Small intestine (tissue), 7 donors: ENCODE measurements at regions not wholly inside any gene's neighbourhood (a gene's known extent, or its start where the extent isn't known, plus 50 kb on each side); places are given as distances from the start of the nearest gene placed in this dataset.
"Not testable (repeated sequence)": the region's sequence is repeated elsewhere in the genome, so short reads cannot be mapped to it uniquely, and the experiment has no call there.

Experiments used
- DNase-seq, 2 donors: peaks; one replicate each; pipeline versions ENCODE4 v3.0.0 to v3.0.0-alpha.2; 2013
- FAIRE-seq: peaks from 2 replicates; lab custom pipeline; 2012; peaks lifted over from hg19 to GRCh38; lab: Jason Lieb, UNC
- H3K27ac ChIP-seq, 3 donors: one replicate each; pipeline ENCODE4 v1.5.1; 2013; ENCODE audit warnings: low read length in 2 of 3, mild to moderate bottlenecking in 2 of 3, control low read depth in 1 of 3, inconsistent platforms in 1 of 3, low read depth in 1 of 3, moderate library complexity in 1 of 3
- H3K27me3 ChIP-seq, 3 donors: one replicate each; pipeline ENCODE4 v1.6.1; 2013; ENCODE audit warnings: low read length in 3 of 3, inconsistent platforms in 1 of 3; ENCODE audit not compliant: control insufficient read depth in 3 of 3, insufficient read depth in 3 of 3
- H3K36me3 ChIP-seq, 3 donors: one replicate each; pipeline ENCODE4 v1.6.1; 2013; ENCODE audit warnings: low read length in 3 of 3, inconsistent platforms in 1 of 3, low read depth in 1 of 3, mild to moderate bottlenecking in 1 of 3, moderate library complexity in 1 of 3; ENCODE audit not compliant: control insufficient read depth in 3 of 3, insufficient read depth in 2 of 3
- H3K4me1 ChIP-seq, 3 donors: one replicate each; pipeline ENCODE4 v1.6.1; 2013; ENCODE audit warnings: low read length in 2 of 3, inconsistent platforms in 1 of 3, low read depth in 1 of 3, mild to moderate bottlenecking in 1 of 3, moderate library complexity in 1 of 3; ENCODE audit not compliant: control insufficient read depth in 3 of 3, insufficient read depth in 2 of 3
- H3K4me3 ChIP-seq, 3 donors: one replicate each; pipeline ENCODE4 v1.5.1; 2013; ENCODE audit warnings: low read length in 3 of 3, control low read depth in 1 of 3, inconsistent platforms in 1 of 3, low read depth in 1 of 3, mild to moderate bottlenecking in 1 of 3, moderate library complexity in 1 of 3
- H3K9me3 ChIP-seq, 2 donors: one replicate each; pipeline ENCODE4 v1.6.1; 2013; ENCODE audit warnings: low read depth in 1 of 2, low read length in 1 of 2; ENCODE audit not compliant: control insufficient read depth in 2 of 2, insufficient read depth in 1 of 2
- WGBS, 3 donors: extraction: QIAGEN DNeasy Blood & Tissue Kit; methylation state at CpG; one replicate each; pipeline ENCODE4 v1.1.7; 2013; 5-methylcytosine and 5-hydroxymethylcytosine counted together
- donor health status: healthy with polysubstance abuse.
- donor health status: control.
- donor health status: control.
- donor health status: Bipolar disorder and iron deficiency.
- donor health status: healthy.

DNA sequence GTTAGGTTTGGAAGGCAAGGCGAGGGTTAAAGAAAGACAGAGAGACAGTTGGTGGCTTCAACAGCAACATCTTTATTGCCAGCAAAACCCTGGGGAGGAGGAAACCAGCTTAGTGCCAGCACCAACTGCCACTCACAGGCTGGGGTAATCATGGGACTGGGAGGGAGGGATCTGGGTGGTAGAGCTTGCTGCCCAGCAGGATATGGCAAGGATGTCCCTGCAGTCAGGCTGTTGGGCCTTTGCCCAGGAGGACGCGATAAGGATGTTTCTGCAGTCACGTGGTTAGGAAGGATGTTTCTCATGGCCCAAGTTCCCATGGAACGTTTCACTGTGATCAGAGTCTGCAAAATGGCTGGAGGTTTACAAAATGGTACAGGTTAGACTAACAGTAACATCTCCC, 233.5 kb downstream of the POTED start:
- 56 to 67% (median 63%) methylated on average over 4 to 5 of the region's 5 CpGs for WGBS, 3 donors
- H3K4me1 ChIP-seq, H3K27me3 ChIP-seq, H3K4me3 ChIP-seq, DNase-seq, H3K36me3 ChIP-seq, FAIRE-seq, H3K27ac ChIP-seq, H3K9me3 ChIP-seq: not testable (repeated sequence)

DNA sequence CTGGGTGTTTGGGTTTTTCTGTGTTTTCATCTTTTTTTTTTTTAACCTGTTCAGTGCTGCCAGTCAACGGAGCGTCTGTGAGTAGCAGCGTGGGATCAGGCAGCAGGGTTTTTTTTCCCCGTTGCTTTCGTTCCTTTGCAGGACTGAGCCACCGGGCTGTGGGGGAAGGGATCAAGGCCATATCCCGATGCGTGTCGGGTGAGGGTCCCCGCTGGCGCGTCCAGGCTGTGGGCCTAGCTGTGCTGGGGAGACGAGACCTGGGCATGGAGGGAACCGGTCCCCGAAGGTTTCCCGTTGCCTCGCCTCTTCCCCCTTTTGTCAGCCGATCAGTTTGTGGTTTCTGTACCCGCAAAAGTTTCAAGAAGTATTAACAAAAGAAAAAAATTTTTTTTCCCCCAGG, 218.1 kb downstream of the POTED start:
- not testable (repeated sequence) for FAIRE-seq

GRCh38 chr21:13827201-13827600, 217.6 kb downstream of the POTED start:
- peaks cover 0 to 9% of the 10 kb centered on the region in 2 donors for H3K9me3 ChIP-seq
- H3K4me1 ChIP-seq: no peaks in the 10 kb centered on the region
- H3K27ac ChIP-seq: no peak overlapping the region
- no peak overlapping the region for H3K4me3 ChIP-seq
- H3K36me3 ChIP-seq: no peaks in the 10 kb centered on the region
- DNase-seq: no peak
- H3K27me3 ChIP-seq: no peaks in the 10 kb centered on the region
- 80 to 85% (median 83%) methylated on average over 12 to 18 of the region's 18 CpGs for WGBS, 3 donors
- no peak for FAIRE-seq

More for the DNA sequence above, 218.1 kb downstream of the POTED start:
- H3K27me3 ChIP-seq, DNase-seq, H3K27ac ChIP-seq, H3K4me1 ChIP-seq, H3K9me3 ChIP-seq, H3K36me3 ChIP-seq, H3K4me3 ChIP-seq: not testable (repeated sequence)
- 90 to 93% (median 93%) methylated on average over 19 of the region's 19 CpGs for WGBS, 3 donors

- H3K4me1 ChIP-seq, H3K9me3 ChIP-seq, H3K4me3 ChIP-seq, H3K27ac ChIP-seq, H3K27me3 ChIP-seq, FAIRE-seq, H3K36me3 ChIP-seq, DNase-seq: not testable (repeated sequence)
- whole genome bisulfite sequencing, 3 donors: 86 to 91% (median 90%) methylated on average over 15 of the region's 15 CpGs
These were observed 216.9 kb downstream of the POTED start for GRCh38 chr21:13826511-13826910.

DNA sequence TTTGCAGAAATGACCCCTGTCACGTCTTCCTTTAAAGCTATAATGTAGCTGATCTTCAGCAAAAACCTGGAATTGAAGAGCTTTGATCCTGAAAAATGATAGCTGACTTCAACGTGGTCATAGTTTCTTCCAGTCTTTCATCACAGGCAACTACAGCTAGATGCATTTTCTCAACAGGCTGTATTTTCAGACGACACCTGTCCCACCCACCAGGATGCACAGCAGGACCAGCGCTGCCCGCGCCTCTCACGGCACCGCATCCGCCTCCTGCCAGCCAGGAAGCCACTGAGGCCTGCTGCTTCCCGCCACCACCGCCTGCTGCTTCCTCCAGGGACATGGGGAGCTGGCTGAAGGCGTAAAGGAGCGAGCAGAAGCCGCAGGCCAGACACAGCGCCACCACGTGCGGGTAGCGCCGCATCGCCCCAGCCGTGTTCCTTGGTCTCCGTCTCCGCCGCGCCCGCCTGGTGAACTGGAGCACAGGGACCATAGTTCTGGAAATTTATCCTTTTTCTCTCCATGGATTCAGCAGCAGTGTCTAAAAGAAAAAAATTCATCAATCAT, 215.7 kb downstream of the POTED start:
- WGBS, 3 donors: 25 to 54% (median 46%) methylated on average over 3 to 10 of the region's 26 CpGs
- not testable (repeated sequence) for H3K4me3 ChIP-seq, DNase-seq, FAIRE-seq, H3K4me1 ChIP-seq, H3K27me3 ChIP-seq, H3K27ac ChIP-seq, H3K36me3 ChIP-seq, H3K9me3 ChIP-seq

DNA sequence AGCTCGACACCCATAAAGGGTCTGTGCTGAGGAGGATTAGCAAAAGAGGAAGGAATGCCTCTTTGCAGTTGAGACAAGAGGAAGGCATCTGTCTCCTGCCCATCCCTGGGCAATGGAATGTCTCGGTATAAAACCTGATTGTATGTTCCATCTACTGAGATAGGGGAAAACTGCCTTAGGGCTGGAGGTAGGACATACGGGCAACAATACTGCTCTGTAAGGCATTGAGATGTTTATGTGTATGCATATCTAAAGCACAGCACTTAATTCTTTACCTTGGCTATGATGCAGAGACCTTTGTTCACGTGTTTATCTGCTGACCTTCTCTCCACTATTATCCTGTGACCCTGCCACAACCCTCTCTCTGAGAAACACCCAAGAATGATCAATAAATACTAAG, 210.7 kb downstream of the POTED start:
- 47 to 61% (median 56%) methylated on average over 4 of the region's 4 CpGs for WGBS, 3 donors
- FAIRE-seq, H3K27me3 ChIP-seq, H3K36me3 ChIP-seq, H3K27ac ChIP-seq, DNase-seq, H3K4me1 ChIP-seq, H3K4me3 ChIP-seq, H3K9me3 ChIP-seq: not testable (repeated sequence)

DNA sequence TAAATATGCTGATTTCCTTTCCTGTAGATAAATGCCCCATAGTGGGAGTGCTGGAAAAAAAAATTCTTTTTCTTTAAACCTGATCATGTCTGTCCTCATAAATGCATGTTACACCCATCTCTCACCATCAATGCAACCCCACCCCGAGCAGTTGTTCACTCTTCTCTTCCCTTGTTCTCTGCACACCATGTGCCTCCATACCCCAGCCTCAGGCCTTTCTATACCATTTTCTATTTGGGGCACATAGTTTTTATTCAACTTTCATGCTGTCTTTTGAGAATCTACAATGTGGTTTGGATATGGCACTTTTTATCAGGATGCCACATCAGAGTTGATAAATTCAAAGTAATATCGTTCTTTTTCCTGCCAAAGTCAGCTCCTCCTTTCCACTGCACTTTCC, 202.6 kb downstream of the POTED start:
- not testable (repeated sequence) for DNase-seq, H3K9me3 ChIP-seq

DNA sequence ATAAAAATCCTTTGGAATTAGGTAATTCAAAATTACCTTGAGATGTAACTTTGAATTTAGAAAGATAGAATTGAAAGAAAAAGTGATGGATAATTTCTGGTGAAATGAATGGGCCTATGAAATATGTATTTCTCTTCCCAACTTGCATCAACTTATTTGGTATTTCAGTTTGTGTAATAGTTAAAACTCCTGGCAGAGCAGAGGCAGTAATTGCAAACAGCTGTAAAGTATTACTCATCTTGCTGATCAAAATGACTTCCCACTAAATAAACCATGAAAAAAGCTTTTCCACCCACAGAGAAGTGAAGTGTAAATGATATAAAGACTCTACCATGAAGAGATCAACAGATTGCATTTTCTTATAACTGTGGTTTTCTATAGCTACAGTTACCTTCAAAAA, 201.0 kb downstream of the POTED start:
- H3K36me3 ChIP-seq, DNase-seq, FAIRE-seq, H3K9me3 ChIP-seq, H3K27me3 ChIP-seq, H3K4me3 ChIP-seq, H3K27ac ChIP-seq, H3K4me1 ChIP-seq: not testable (repeated sequence)

More for the DNA sequence above, 202.6 kb downstream of the POTED start:
- not testable (repeated sequence) for H3K27me3 ChIP-seq, FAIRE-seq, H3K4me3 ChIP-seq, H3K4me1 ChIP-seq, H3K36me3 ChIP-seq, H3K27ac ChIP-seq
- WGBS, 3 donors: 62 to 69% (median 69%) methylated on average over 2 of the region's 2 CpGs

DNA sequence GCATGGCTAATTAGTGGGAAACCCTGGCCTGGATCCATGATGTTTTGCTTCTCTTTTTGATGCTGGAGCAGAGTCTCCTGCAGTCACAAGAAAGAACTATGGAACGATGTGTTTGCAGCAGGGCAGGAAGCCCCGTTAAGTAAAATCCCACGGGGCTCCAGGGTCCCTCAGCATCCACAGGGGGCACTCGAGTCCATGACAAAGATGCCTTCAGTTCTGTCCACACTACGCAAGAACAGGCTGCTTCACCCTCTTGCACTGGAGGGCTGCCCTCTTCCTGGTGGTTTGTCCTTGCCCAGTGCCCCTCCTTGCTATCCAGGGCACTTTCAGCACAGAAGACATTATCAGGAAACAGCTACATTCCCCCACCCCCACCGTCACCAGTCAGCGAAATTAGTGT, 196.9 kb downstream of the POTED start:
- H3K27ac ChIP-seq, H3K27me3 ChIP-seq, DNase-seq, H3K4me1 ChIP-seq, FAIRE-seq, H3K36me3 ChIP-seq, H3K4me3 ChIP-seq, H3K9me3 ChIP-seq: not testable (repeated sequence)
- 53 to 66% (median 64%) methylated on average over 4 to 6 of the region's 7 CpGs for WGBS, 3 donors
